ENCODE measurements at regions not wholly inside any gene's neighbourhood (a gene's known extent, or its start where the extent isn't known, plus 50 kb on each side); places are given as distances from the start of the nearest gene placed in this dataset.
"Not testable (repeated sequence)": the region's sequence is repeated elsewhere in the genome, so short reads cannot be mapped to it uniquely, and the experiment has no call there.

- no peak for DNase-seq
These were observed 95.6 kb upstream of the METTL14 start for GRCh38 chr4:118589471-118590055.

- DNase-seq = peak; percentile 64
These were observed 93.7 kb upstream of the METTL14 start for GRCh38 chr4:118591339-118592046.

- DNase-seq = not testable (repeated sequence)
These were observed 92.9 kb upstream of the METTL14 start for GRCh38 chr4:118592289-118592688.

GRCh38 chr4:118595883-118596282 is 89.3 kb upstream of the METTL14 start:
- not testable (repeated sequence) for DNase-seq

- not testable (repeated sequence) for DNase-seq
These were observed 60.1 kb upstream of the METTL14 start for GRCh38 chr4:118625097-118625496.

- not testable (repeated sequence) for DNase-seq
These were observed 55.5 kb upstream of the METTL14 start for GRCh38 chr4:118629697-118630096.

- not testable (repeated sequence) for DNase-seq
These were observed 54.3 kb upstream of the METTL14 start for GRCh38 chr4:118630897-118631296.

GRCh38 chr4:118631321-118632050 is 53.7 kb upstream of the METTL14 start:
- not testable (repeated sequence) for DNase-seq

- DNase-seq = not testable (repeated sequence)
These were observed 51.7 kb upstream of the METTL14 start for GRCh38 chr4:118633476-118633875.

- DNase-seq = not testable (repeated sequence)
These were observed 50.9 kb upstream of the METTL14 start for GRCh38 chr4:118634126-118634875.

Measured in NCI-H1694 treated with DMSO at 0.1 percent for 48 hours (cell line).